HCT116 (cell line): ENCODE measurements at regions not wholly inside any gene's neighbourhood (a gene's known extent, or its start where the extent isn't known, plus 50 kb on each side); places are given as distances from the start of the nearest gene placed in this dataset.

ENCODE experiments used
- ATAC-seq: fragments of 200-7000 bp; cut with Tn5 transposase; 2 replicates; pipeline ENCODE4 v1.9.1; 2020; ENCODE audit warnings: mild to moderate bottlenecking, moderate library complexity
- BruUV-seq: library from RNA; stranded (reverse); fragments of 400-500 nt; replicated peaks from 2 replicates; lab custom pipeline; 2021; lab: Mats Ljungman, UMichigan
- CTCF ChIA-PET: fragments of 300-600 bp; sonication (Branson Sonifier 250); formaldehyde crosslinking; loops from one replicate; lab custom pipeline; 2021; ENCODE audit warnings: antibody characterized with exemption; lab: Charles Lee
- POLR2A ChIA-PET: fragments of 300-600, 350-600 bp; sonication (Branson Sonifier 250); formaldehyde crosslinking; loops from one replicate; lab custom pipeline; 2021; ENCODE audit warnings: antibody characterized with exemption; lab: Charles Lee
- RAD21 ChIA-PET, 2 experiments: fragments of 300-600 bp; sonication (Branson Sonifier 250); formaldehyde crosslinking; loops; one replicate each; lab custom pipeline; 2023; ENCODE audit warnings: low total read pairs in 2 of 2; ENCODE audit not compliant: uncharacterized antibody in 2 of 2, unreplicated experiment in 2 of 2, low non-redundant PET in 1 of 2; lab: Charles Lee
- DNase-seq: peaks from one replicate; pipeline ENCODE4 v3.0.0-alpha.2; 2010; ENCODE audit warnings: low read depth, low spot score
- H2AFZ ChIP-seq: fragments of 200-600 bp; shearing (Covaris generic), sonication (generic); 2 replicates; pipeline ENCODE4 v1.6.1; 2017; ENCODE audit warnings: low read depth, mixed run types, mixed read lengths, antibody characterized with exemption, low read length; ENCODE audit not compliant: poor library complexity, severe bottlenecking
- H3K27ac ChIP-seq: 2 replicates; pipeline ENCODE4 v1.5.1; 2012; ENCODE audit warnings: low read depth, low read length
- H3K27me3 ChIP-seq: fragments of 200-600 bp; sonication (generic); 2 replicates; pipeline ENCODE4 v1.6.1; 2016; ENCODE audit warnings: mixed run types, low read length, mixed read lengths; ENCODE audit not compliant: insufficient read depth
- H3K36me3 ChIP-seq, 2 experiments: fragments of 200-500 bp in 1 of 2; fragments of 200-600 bp in 1 of 2; sonication (Bioruptor generic) in 1 of 2; sonication (generic) in 1 of 2; 2 replicates each; pipeline versions ENCODE4 v1.5.1 to v1.6.1; 2014 to 2016; ENCODE audit warnings: low read length in 2 of 2, inconsistent platforms in 1 of 2, mixed read lengths in 1 of 2, mixed run types in 1 of 2; ENCODE audit not compliant: insufficient read depth in 2 of 2, control insufficient read depth in 1 of 2
- H3K4me1 ChIP-seq, 2 experiments: fragments of 200-600 bp in 1 of 2; sonication (generic) in 1 of 2; 2 replicates each; pipeline versions ENCODE4 v1.5.1 to v1.6.1; 2012 to 2017; ENCODE audit warnings: low read length in 2 of 2, inconsistent platforms in 1 of 2, mild to moderate bottlenecking in 1 of 2, mixed read lengths in 1 of 2, mixed run types in 1 of 2, moderate library complexity in 1 of 2; ENCODE audit not compliant: insufficient read depth in 2 of 2, control insufficient read depth in 1 of 2
- H3K4me2 ChIP-seq: fragments of 200-600 bp; sonication (generic); 2 replicates; pipeline ENCODE4 v1.6.1; 2017; ENCODE audit warnings: mixed run types, low read length, mixed read lengths
- H3K4me3 ChIP-seq, 2 experiments: fragments of 200-600 bp in 1 of 2; sonication (generic) in 1 of 2; replicated peaks in 1 of 2; 2 replicates each; pipeline ENCODE4 v1.5.1; 2011 to 2016; ENCODE audit warnings: low read length in 2 of 2, control low read depth in 1 of 2, low read depth in 1 of 2, mild to moderate bottlenecking in 1 of 2, mixed read lengths in 1 of 2, mixed run types in 1 of 2
- H3K79me2 ChIP-seq: fragments of 200-600 bp; sonication (generic); 2 replicates; pipeline ENCODE4 v1.6.1; 2017; ENCODE audit warnings: mild to moderate bottlenecking, mixed run types, low read length, moderate library complexity, mixed read lengths; ENCODE audit not compliant: insufficient read depth
- H3K9ac ChIP-seq: fragments of 200-600 bp; sonication (generic); 2 replicates; pipeline ENCODE4 v1.6.1; 2016; ENCODE audit warnings: low read length, mixed read lengths
- H3K9me2 ChIP-seq: fragments of 200-600 bp; sonication (generic), shearing (Covaris generic); 2 replicates; pipeline ENCODE4 v1.6.1; 2017; ENCODE audit warnings: mixed run types, mild to moderate bottlenecking, moderate library complexity; ENCODE audit not compliant: insufficient read depth
- H3K9me3 ChIP-seq, 2 experiments: fragments of 200-500 bp in 1 of 2; fragments of 200-600 bp in 1 of 2; sonication (Bioruptor generic) in 1 of 2; sonication (generic) in 1 of 2; 2 replicates each; pipeline ENCODE4 v1.6.1; 2014 to 2017; ENCODE audit warnings: low read length in 2 of 2, mixed read lengths in 2 of 2, inconsistent platforms in 1 of 2, low read depth in 1 of 2, mild to moderate bottlenecking in 1 of 2, mixed run types in 1 of 2, moderate library complexity in 1 of 2; ENCODE audit not compliant: control insufficient read depth in 1 of 2, insufficient read depth in 1 of 2
- H4K20me1 ChIP-seq: fragments of 200-600 bp; sonication (generic), shearing (Covaris generic); 2 replicates; pipeline ENCODE4 v1.6.1; 2017; ENCODE audit warnings: mixed run types, mild to moderate bottlenecking, moderate library complexity; ENCODE audit not compliant: insufficient read depth
- ELF1 ChIP-seq: IDR thresholded peaks from 2 replicates; pipeline ENCODE4 v1.6.1; 2012; ENCODE audit warnings: low read depth, borderline replicate concordance
- EZH2 ChIP-seq: fragments of 200-600 bp; sonication (generic); IDR thresholded peaks from 2 replicates; pipeline ENCODE4 v1.6.1; 2017; ENCODE audit warnings: antibody characterized with exemption, mixed run types
- FOSL1 ChIP-seq: IDR thresholded peaks from 2 replicates; pipeline ENCODE4 v1.6.1; 2012; ENCODE audit warnings: low read depth
- JUND ChIP-seq: IDR thresholded peaks from 2 replicates; pipeline ENCODE4 v1.6.1; 2012
- RAD21 ChIP-seq: IDR thresholded peaks from 2 replicates; pipeline ENCODE4 v1.6.1; 2012; ENCODE audit warnings: low read depth, mild to moderate bottlenecking
- SIN3A ChIP-seq: IDR thresholded peaks from 2 replicates; pipeline ENCODE4 v1.6.1; 2012; ENCODE audit warnings: low read depth
- SP1 ChIP-seq: IDR thresholded peaks from 2 replicates; pipeline ENCODE4 v1.6.1; 2012; ENCODE audit warnings: low read depth
- TCF7L2 ChIP-seq: IDR thresholded peaks from 2 replicates; pipeline ENCODE4 v1.7.0; 2011; ENCODE audit warnings: borderline replicate concordance, inconsistent platforms; ENCODE audit not compliant: insufficient read depth, insufficient read length; ENCODE audit errors: extremely low read depth
- YY1 ChIP-seq: IDR thresholded peaks from 2 replicates; pipeline ENCODE4 v1.6.1; 2011; ENCODE audit warnings: low read length, low read depth, moderate library complexity, mild to moderate bottlenecking; ENCODE audit not compliant: insufficient replicate concordance; ENCODE audit errors: extremely low read depth
- ZFX ChIP-seq: fragments of 450-650 bp; IDR thresholded peaks from 2 replicates; pipeline ENCODE4 v1.6.1; 2017
- ZNF274 ChIP-seq: fragments of 200-500 bp; sonication (Bioruptor generic); IDR thresholded peaks from 2 replicates; pipeline ENCODE4 v1.6.1; 2014; ENCODE audit warnings: mild to moderate bottlenecking, low read depth, low read length, inconsistent platforms
- intact Hi-C: fragments of 100-400 bp; cut with micrococcal nuclease; formaldehyde crosslinking; loops from 2 replicates; pipeline ENCODE4 v1.10.0; 2022

GRCh38 chr3:144407335-144407734 is 435.7 kb downstream of the DIPK2A start:
- Histone ChIP-seq H3K9ac (no peak overlapping the region), H3K4me1 (no peaks in the 10 kb centered on the region)
- POLR2A ChIA-PET = no interaction called here
- TF ChIP-seq SIN3A (no peak), ZNF274 (no peak)
- TF ChIP-seq, all 23 proteins: peak for 0
- BruUV-seq = no TSS peak
- ATAC-seq (no peak), DNase-seq (no peak)
- H3K27ac ChIP-seq = no peak overlapping the region
- ChIA-PET CTCF (no interaction called here), RAD21 (no interaction called here)
- no peak overlapping the region for H2AFZ ChIP-seq
- H3K9me3 ChIP-seq = no peaks in the 10 kb centered on the region
- H3K4me3 ChIP-seq = no peak overlapping the region
- no peaks in the 10 kb centered on the region for H3K79me2 ChIP-seq
- no peaks in the 10 kb centered on the region for H3K9me2 ChIP-seq
- no peaks in the 10 kb centered on the region for H4K20me1 ChIP-seq
- no peaks in the 10 kb centered on the region for H3K27me3 ChIP-seq
- no peaks in the 10 kb centered on the region for H3K36me3 ChIP-seq
- no peak overlapping the region for H3K4me2 ChIP-seq
- intact Hi-C loops = no loop called here

- Histone ChIP-seq H4K20me1 (no peaks in the 10 kb centered on the region), H2AFZ (no peak overlapping the region), H3K4me3 (no peak overlapping the region), H3K4me1 (no peaks in the 10 kb centered on the region), H3K9me2 (no peaks in the 10 kb centered on the region), H3K4me2 (no peak overlapping the region), H3K79me2 (no peaks in the 10 kb centered on the region), H3K36me3 (no peaks in the 10 kb centered on the region), H3K27ac (no peak overlapping the region), H3K9me3 (no peaks in the 10 kb centered on the region), H3K27me3 (no peaks in the 10 kb centered on the region), H3K9ac (no peak overlapping the region)
- intact Hi-C loops = no loop called here
- ATAC-seq (no peak), DNase-seq (no peak)
- POLR2A ChIA-PET = no interaction called here
- TF ChIP-seq ZFX = no peak
- TF ChIP-seq SP1 = no peak
- no peak for TF ChIP-seq TCF7L2
- TF ChIP-seq EZH2 = no peak
- no peak for TF ChIP-seq ZNF274
- TF ChIP-seq ELF1 = no peak
- TF ChIP-seq RAD21 = no peak
- no peak for TF ChIP-seq YY1
- no peak for TF ChIP-seq JUND
- no peak for TF ChIP-seq FOSL1
- RAD21 ChIA-PET = no interaction called here
- no TSS peak for BruUV-seq
- CTCF ChIA-PET = no interaction called here
These were observed 437.7 kb downstream of the DIPK2A start for GRCh38 chr3:144409319-144409718.
